DOHH2 (cell line): ENCODE measurements at regions not wholly inside any gene's neighbourhood (a gene's known extent, or its start where the extent isn't known, plus 50 kb on each side); places are given as distances from the start of the nearest gene placed in this dataset.

Experiments
- EZH2phosphoT487 ChIP-seq: fragments of 200-600 bp; sonication (generic); IDR thresholded peaks from 2 replicates; pipeline ENCODE4 v1.6.1; 2017; ENCODE audit warnings: borderline replicate concordance, mild to moderate bottlenecking, antibody characterized with exemption, low read length, moderate library complexity, mixed read lengths
- TF ChIP-seq, protein P1 (sequence below): fragments of 200-600 bp; sonication (generic); IDR thresholded peaks from one replicate; pipeline ENCODE4 v1.5.1; 2014; ENCODE audit warnings: antibody characterized with exemption, mild to moderate bottlenecking, low read depth, low read length; ENCODE audit not compliant: poor library complexity, severe bottlenecking

DNA sequence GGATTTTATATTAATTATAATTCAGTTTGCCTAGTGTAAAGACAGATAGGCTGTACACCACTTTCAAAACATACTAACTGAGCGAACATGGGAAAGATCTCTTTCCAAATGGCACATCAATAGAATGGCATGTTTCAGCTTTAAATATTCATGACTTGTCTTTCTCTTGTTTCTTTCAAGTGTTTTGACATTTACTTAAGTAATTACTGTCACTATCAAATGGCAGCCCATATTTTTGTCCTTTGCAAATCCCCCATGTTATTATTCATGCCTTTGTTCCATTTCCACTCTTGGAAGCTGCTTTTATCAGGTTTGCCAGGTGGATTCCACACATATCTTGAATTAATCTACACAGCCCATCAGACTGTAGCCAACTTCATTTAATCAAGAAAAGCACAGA, 89.2 kb upstream of the GLRA2 start:
- TF ChIP-seq, protein P1, sequence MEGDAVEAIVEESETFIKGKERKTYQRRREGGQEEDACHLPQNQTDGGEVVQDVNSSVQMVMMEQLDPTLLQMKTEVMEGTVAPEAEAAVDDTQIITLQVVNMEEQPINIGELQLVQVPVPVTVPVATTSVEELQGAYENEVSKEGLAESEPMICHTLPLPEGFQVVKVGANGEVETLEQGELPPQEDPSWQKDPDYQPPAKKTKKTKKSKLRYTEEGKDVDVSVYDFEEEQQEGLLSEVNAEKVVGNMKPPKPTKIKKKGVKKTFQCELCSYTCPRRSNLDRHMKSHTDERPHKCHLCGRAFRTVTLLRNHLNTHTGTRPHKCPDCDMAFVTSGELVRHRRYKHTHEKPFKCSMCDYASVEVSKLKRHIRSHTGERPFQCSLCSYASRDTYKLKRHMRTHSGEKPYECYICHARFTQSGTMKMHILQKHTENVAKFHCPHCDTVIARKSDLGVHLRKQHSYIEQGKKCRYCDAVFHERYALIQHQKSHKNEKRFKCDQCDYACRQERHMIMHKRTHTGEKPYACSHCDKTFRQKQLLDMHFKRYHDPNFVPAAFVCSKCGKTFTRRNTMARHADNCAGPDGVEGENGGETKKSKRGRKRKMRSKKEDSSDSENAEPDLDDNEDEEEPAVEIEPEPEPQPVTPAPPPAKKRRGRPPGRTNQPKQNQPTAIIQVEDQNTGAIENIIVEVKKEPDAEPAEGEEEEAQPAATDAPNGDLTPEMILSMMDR: no peak
- no peak for TF ChIP-seq EZH2phosphoT487
